Neural progenitor cell (in vitro differentiated cells): ENCODE measurements at regions not wholly inside any gene's neighbourhood (a gene's known extent, or its start where the extent isn't known, plus 50 kb on each side); places are given as distances from the start of the nearest gene placed in this dataset.
"Not testable (repeated sequence)": the region's sequence is repeated elsewhere in the genome, so short reads cannot be mapped to it uniquely, and the experiment has no call there.

Experiments
- DNase-seq: peaks from one replicate; pipeline ENCODE4 v3.0.0-alpha.2; 2016; ENCODE audit warnings: low spot score
- H2AFZ ChIP-seq: fragments of 200-600 bp; sonication (generic); replicated peaks from 2 replicates; pipeline ENCODE4 v1.6.1; 2016; ENCODE audit warnings: antibody characterized with exemption
- H3F3A ChIP-seq: fragments of 200-600 bp; sonication (generic); 2 replicates; pipeline ENCODE4 v1.6.1; 2016; ENCODE audit warnings: antibody characterized with exemption, low read depth
- H3K27ac ChIP-seq: fragments of 200-600 bp; sonication (generic); 2 replicates; pipeline ENCODE4 v1.5.1; 2016; ENCODE audit warnings: mild to moderate bottlenecking
- H3K27me3 ChIP-seq: fragments of 200-600 bp; sonication (generic); 2 replicates; pipeline ENCODE4 v1.6.1; 2016; ENCODE audit warnings: mild to moderate bottlenecking, moderate library complexity
- H3K36me3 ChIP-seq: fragments of 200-600 bp; sonication (generic); 2 replicates; pipeline ENCODE4 v1.5.1; 2016
- H3K4me1 ChIP-seq: fragments of 200-600 bp; sonication (generic); 2 replicates; pipeline ENCODE4 v1.6.1; 2016; ENCODE audit warnings: mixed run types
- H3K4me2 ChIP-seq: fragments of 200-600 bp; sonication (generic); 2 replicates; pipeline ENCODE4 v1.6.1; 2016
- H3K4me3 ChIP-seq: fragments of 200-600 bp; sonication (generic); 2 replicates; pipeline ENCODE4 v1.5.1; 2016
- H3K79me2 ChIP-seq: fragments of 200-600 bp; sonication (generic); 2 replicates; pipeline ENCODE4 v1.6.1; 2016; ENCODE audit warnings: low read depth
- H3K9ac ChIP-seq: fragments of 200-600 bp; sonication (generic); 2 replicates; pipeline ENCODE4 v1.6.1; 2016
- H3K9me3 ChIP-seq: fragments of 200-600 bp; sonication (generic); 2 replicates; pipeline ENCODE4 v1.5.1; 2016; ENCODE audit warnings: low read depth
- H4K20me1 ChIP-seq: fragments of 200-600 bp; sonication (generic); 2 replicates; pipeline ENCODE4 v1.6.1; 2016; ENCODE audit warnings: low read depth
- H3K27ac Mint-ChIP-seq: 3 replicates; pipeline ENCODE4 v1.8.0; 2021; ENCODE audit warnings: mixed read lengths
- H3K27me3 Mint-ChIP-seq: 2 replicates; pipeline ENCODE4 v1.8.0; 2022; ENCODE audit warnings: low read depth, mild to moderate bottlenecking, inconsistent platforms, moderate library complexity, mixed read lengths; ENCODE audit not compliant: insufficient read depth
- H3K36me3 Mint-ChIP-seq: 3 replicates; pipeline ENCODE4 v1.8.0; 2021; ENCODE audit warnings: mixed read lengths
- H3K4me1 Mint-ChIP-seq: 3 replicates; pipeline ENCODE4 v1.8.0; 2021; ENCODE audit warnings: mixed read lengths
- H3K4me3 Mint-ChIP-seq: 3 replicates; pipeline ENCODE4 v1.8.0; 2021; ENCODE audit warnings: mild to moderate bottlenecking, moderate library complexity, mixed read lengths
- H3K9me3 Mint-ChIP-seq: 3 replicates; pipeline ENCODE4 v1.8.0; 2020; ENCODE audit warnings: mixed read lengths
- EZH2 ChIP-seq: fragments of 200-600 bp; sonication (generic); IDR thresholded peaks from 2 replicates; pipeline ENCODE4 v1.6.1; 2017; ENCODE audit warnings: antibody characterized with exemption, mild to moderate bottlenecking, moderate library complexity
- EZH2phosphoT487 ChIP-seq: fragments of 200-600 bp; sonication (generic); IDR thresholded peaks from 2 replicates; pipeline ENCODE4 v1.6.1; 2017; ENCODE audit warnings: antibody characterized with exemption
- TF ChIP-seq, protein P1 (sequence below): fragments of 200-600 bp; sonication (generic); IDR thresholded peaks from 2 replicates; pipeline ENCODE4 v1.5.1; 2017; ENCODE audit warnings: antibody characterized with exemption, mild to moderate bottlenecking

DNA sequence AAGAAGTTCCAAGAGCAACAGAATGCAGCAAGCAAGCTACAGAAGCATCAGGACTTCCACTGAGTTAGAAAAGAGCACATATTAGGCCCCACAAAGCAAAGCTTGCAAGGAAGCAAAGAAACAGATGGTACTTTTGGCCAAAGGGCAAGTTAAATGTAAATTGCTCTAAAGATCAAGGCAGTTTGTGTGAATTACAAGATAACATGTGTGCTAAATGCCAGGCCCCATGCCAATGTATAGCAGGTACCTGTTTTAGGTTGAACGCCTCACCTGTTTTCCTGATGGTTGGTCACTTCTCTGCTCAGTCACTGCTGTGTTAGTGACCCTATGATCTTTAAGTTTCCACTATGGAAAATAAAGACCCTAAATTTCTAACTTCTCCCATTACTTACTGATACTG, 606.5 kb upstream of the GYPC start:
- Mint-ChIP-seq H3K27me3 (no peaks in the 10 kb centered on the region), H3K4me3 (no peak overlapping the region), H3K27ac (no peak overlapping the region), H3K9me3 (peaks cover 24% of the 10 kb centered on the region), H3K36me3 (no peaks in the 10 kb centered on the region), H3K4me1 (no peaks in the 10 kb centered on the region)
- H2AFZ ChIP-seq = no peak overlapping the region
- H3K4me1 ChIP-seq = no peaks in the 10 kb centered on the region
- TF ChIP-seq EZH2 (no peak), EZH2phosphoT487 (no peak)
- TF ChIP-seq, protein P1, sequence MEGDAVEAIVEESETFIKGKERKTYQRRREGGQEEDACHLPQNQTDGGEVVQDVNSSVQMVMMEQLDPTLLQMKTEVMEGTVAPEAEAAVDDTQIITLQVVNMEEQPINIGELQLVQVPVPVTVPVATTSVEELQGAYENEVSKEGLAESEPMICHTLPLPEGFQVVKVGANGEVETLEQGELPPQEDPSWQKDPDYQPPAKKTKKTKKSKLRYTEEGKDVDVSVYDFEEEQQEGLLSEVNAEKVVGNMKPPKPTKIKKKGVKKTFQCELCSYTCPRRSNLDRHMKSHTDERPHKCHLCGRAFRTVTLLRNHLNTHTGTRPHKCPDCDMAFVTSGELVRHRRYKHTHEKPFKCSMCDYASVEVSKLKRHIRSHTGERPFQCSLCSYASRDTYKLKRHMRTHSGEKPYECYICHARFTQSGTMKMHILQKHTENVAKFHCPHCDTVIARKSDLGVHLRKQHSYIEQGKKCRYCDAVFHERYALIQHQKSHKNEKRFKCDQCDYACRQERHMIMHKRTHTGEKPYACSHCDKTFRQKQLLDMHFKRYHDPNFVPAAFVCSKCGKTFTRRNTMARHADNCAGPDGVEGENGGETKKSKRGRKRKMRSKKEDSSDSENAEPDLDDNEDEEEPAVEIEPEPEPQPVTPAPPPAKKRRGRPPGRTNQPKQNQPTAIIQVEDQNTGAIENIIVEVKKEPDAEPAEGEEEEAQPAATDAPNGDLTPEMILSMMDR = no peak
- no peak overlapping the region for H3K4me3 ChIP-seq
- H3K9me3 ChIP-seq = peaks cover 7% of the 10 kb centered on the region
- no peak overlapping the region for H3K4me2 ChIP-seq
- no peaks in the 10 kb centered on the region for H3K36me3 ChIP-seq
- no peaks in the 10 kb centered on the region for H3K27me3 ChIP-seq
- H3K79me2 ChIP-seq = no peaks in the 10 kb centered on the region
- no peak overlapping the region for H3K9ac ChIP-seq
- H3F3A ChIP-seq = no peaks in the 10 kb centered on the region
- DNase-seq = no peak
- no peak overlapping the region for H3K27ac ChIP-seq
- no peaks in the 10 kb centered on the region for H4K20me1 ChIP-seq

DNA sequence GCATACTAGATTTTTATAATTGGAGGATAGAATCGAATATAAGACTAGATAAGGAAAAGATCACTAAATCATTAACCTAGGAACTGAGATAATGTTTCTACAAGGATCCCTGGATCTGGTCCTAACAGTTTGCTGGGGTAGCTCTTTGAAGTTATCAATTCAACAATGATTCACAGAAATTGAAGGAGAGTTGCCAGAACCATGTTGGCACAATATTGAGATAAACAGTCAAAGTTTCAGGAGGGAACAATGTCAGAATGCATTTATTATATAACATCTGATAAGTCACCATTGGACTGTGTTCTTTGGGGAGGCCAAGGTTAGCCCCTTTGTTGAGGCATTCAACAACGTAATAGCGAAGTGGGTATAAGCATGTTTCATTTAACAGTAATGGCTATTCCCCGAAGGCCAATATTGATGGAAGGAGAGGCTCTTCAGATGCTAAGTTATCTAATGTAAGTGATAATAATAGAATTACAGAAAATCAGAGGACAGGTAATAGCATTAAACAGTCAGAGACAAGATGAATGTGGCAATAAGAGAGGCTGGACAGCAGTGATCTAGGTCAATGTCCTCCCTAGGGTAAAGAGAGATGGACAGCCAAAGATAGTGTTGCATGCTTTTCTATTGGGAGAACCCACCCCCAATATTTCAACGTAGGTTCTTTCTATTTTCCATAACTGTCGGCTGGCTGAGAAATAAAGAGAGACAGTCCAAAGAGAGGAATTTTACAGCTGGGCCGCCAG, 604.8 kb upstream of the GYPC start:
- H2AFZ ChIP-seq = no peak overlapping the region
- H3K9ac ChIP-seq = no peak overlapping the region
- H3K9me3 Mint-ChIP-seq = peaks cover 26% of the 10 kb centered on the region
- H3K27ac Mint-ChIP-seq = no peak overlapping the region
- no peaks in the 10 kb centered on the region for H3K4me1 ChIP-seq
- no peaks in the 10 kb centered on the region for H3F3A ChIP-seq
- no peak for DNase-seq
- no peaks in the 10 kb centered on the region for H4K20me1 ChIP-seq
- no peaks in the 10 kb centered on the region for H3K36me3 Mint-ChIP-seq
- H3K4me2 ChIP-seq = no peak overlapping the region
- peaks cover 6% of the 10 kb centered on the region for H3K36me3 ChIP-seq
- H3K4me3 Mint-ChIP-seq = no peak overlapping the region
- no peaks in the 10 kb centered on the region for H3K79me2 ChIP-seq
- peaks cover 7% of the 10 kb centered on the region for H3K9me3 ChIP-seq
- H3K27me3 ChIP-seq = no peaks in the 10 kb centered on the region
- TF ChIP-seq EZH2phosphoT487 = no peak
- TF ChIP-seq, protein P1 = no peak
- no peak for TF ChIP-seq EZH2
- H3K27me3 Mint-ChIP-seq = no peaks in the 10 kb centered on the region
- H3K27ac ChIP-seq = no peak overlapping the region
- no peaks in the 10 kb centered on the region for H3K4me1 Mint-ChIP-seq
- no peak overlapping the region for H3K4me3 ChIP-seq

DNA sequence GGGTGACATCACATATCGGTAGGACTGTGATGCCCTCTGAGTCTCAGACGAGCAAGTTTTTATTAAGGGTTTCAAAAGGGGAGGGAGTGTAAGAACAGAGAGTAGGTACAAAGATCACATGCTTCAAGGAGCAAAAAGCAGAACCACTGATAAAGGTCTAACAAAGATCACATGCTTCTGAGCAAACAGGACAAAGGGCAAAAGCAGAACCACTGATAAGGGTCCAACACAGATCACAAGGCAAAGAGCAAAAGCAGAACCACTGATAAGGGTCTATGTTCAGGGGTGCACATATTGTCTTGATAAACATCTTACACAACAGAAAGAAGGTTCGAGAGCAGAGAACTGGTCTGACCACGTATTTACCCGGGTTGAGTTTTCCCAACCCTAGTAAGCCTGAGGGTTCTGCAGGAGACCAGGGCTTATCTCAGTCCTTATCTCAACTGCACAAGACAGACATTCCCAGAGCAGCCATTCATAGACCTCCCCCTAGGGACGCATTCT, 604.2 kb upstream of the GYPC start:
- H4K20me1 ChIP-seq, H3K36me3 Mint-ChIP-seq, H3K27ac ChIP-seq, H3K27ac Mint-ChIP-seq, H3K4me3 ChIP-seq, H3K9ac ChIP-seq, H2AFZ ChIP-seq, H3K4me3 Mint-ChIP-seq, H3K9me3 ChIP-seq, H3K27me3 ChIP-seq, H3K79me2 ChIP-seq, H3K4me1 Mint-ChIP-seq, H3K36me3 ChIP-seq, H3K4me2 ChIP-seq, H3F3A ChIP-seq, H3K27me3 Mint-ChIP-seq, H3K4me1 ChIP-seq, DNase-seq: not testable (repeated sequence)
- peaks cover 26% of the 10 kb centered on the region for H3K9me3 Mint-ChIP-seq

DNA sequence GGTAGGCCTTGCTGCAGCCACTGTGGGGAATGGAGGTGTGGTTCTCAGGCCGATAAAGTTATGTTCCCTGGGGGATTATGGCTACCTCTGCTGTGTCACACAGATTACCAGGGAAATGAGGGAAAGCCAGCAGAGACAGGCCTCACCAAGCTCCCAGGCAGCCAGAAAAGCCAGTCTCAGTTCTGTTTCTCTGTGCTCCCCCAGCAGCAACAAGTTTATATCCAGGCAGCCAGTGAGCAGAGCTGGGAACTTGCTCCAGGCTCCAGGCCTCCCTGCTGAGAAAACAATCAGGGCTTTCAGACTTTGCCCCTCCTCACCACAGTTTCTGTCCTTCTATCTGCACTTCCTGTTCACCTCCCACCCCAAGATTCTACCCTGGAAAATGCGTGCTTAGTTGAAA, 596.6 kb upstream of the GYPC start:
- Mint-ChIP-seq H3K4me1 (peaks cover 15% of the 10 kb centered on the region), H3K9me3 (peaks cover 35% of the 10 kb centered on the region), H3K4me3 (no peak overlapping the region), H3K36me3 (peaks cover 5% of the 10 kb centered on the region), H3K27me3 (peaks cover 2% of the 10 kb centered on the region), H3K27ac (peak overlapping the region; percentile 84)
- Histone ChIP-seq H3K9me3 (no peaks in the 10 kb centered on the region), H3K27ac (peak overlapping the region; percentile 49), H3K4me1 (peaks cover 11% of the 10 kb centered on the region), H3K4me3 (no peak overlapping the region), H2AFZ (peak overlapping the region; percentile 92), H3K9ac (no peak overlapping the region), H4K20me1 (no peaks in the 10 kb centered on the region), H3K79me2 (no peaks in the 10 kb centered on the region), H3K27me3 (no peaks in the 10 kb centered on the region), H3K36me3 (peaks cover 6% of the 10 kb centered on the region), H3K4me2 (no peak overlapping the region), H3F3A (no peaks in the 10 kb centered on the region)
- peak; percentile 5 for DNase-seq
- no peak for TF ChIP-seq EZH2
- TF ChIP-seq EZH2phosphoT487 = no peak
- TF ChIP-seq, protein P1 = no peak
